Esophagus squamous epithelium (tissue), 5 donors: ENCODE measurements at regions not wholly inside any gene's neighbourhood (a gene's known extent, or its start where the extent isn't known, plus 50 kb on each side); places are given as distances from the start of the nearest gene placed in this dataset.

Experiments used
- DNase-seq: peaks from one replicate; lab custom pipeline; 2025; lab: John Stamatoyannopoulos, UW
- H3K27ac ChIP-seq, 4 donors: fragments of 200-600 bp; sonication (generic); one replicate each; pipeline ENCODE4 v1.5.1; 2016 to 2019; ENCODE audit warnings: mild to moderate bottlenecking in 1 of 4
- H3K27me3 ChIP-seq, 4 donors: fragments of 200-600 bp; sonication (generic); 1 replicate in 3 of 4; 2 replicates in 1 of 4; pipeline versions ENCODE4 v1.5.1 to v1.6.0; 2017 to 2021; ENCODE audit warnings: antibody characterized with exemption in 1 of 4
- H3K36me3 ChIP-seq, 3 donors: fragments of 200-600 bp; sonication (generic); one replicate each; pipeline ENCODE4 v1.5.1; 2016 to 2019
- H3K4me1 ChIP-seq, 3 donors: fragments of 200-600 bp; sonication (generic); one replicate each; pipeline ENCODE4 v1.5.1; 2017 to 2019
- H3K4me3 ChIP-seq, 4 donors: fragments of 200-600 bp; sonication (generic); 1 replicate in 3 of 4; 2 replicates in 1 of 4; pipeline ENCODE4 v1.5.1; 2016 to 2019; ENCODE audit warnings: mild to moderate bottlenecking in 2 of 4, moderate library complexity in 1 of 4
- H3K9me3 ChIP-seq, 3 donors: fragments of 200-600 bp; sonication (generic); one replicate each; pipeline ENCODE4 v1.5.1; 2016 to 2019
- POLR2A ChIP-seq, 4 donors: fragments of 450-650 bp; IDR thresholded peaks; one replicate each; pipeline ENCODE4 v1.6.1; 2017; ENCODE audit warnings: antibody characterized with exemption in 4 of 4, mild to moderate bottlenecking in 4 of 4, moderate library complexity in 3 of 4
- WGBS, 2 donors: methylation state at CpG; one replicate each; pipeline ENCODE4 v1.1.5; 2018; 5-methylcytosine and 5-hydroxymethylcytosine counted together
- intact Hi-C: fragments of 100-400 bp; cut with DNase I; formaldehyde crosslinking; loops from one replicate; pipeline ENCODE4 v1.15.0; 2022
- TF ChIP-seq, protein P1 (sequence below), 6 experiments: fragments of 450-650 bp in 4 of 6; fragments of 200-600 bp in 2 of 6; sonication (generic) in 2 of 6; IDR thresholded peaks; one replicate each; pipeline ENCODE4 v1.5.1; 2016 to 2019; ENCODE audit warnings: antibody characterized with exemption in 6 of 6, mild to moderate bottlenecking in 4 of 6, moderate library complexity in 4 of 6
- donor health status: DM: yes; HTN: yes; CAD: no.

- Histone ChIP-seq H3K9me3 (no peaks in the 10 kb centered on the region), H3K27ac (peak overlapping the region in 1 of 4 donors; percentile 73), H3K27me3 (no peaks in the 10 kb centered on the region), H3K4me3 (no peak overlapping the region), H3K36me3 (no peaks in the 10 kb centered on the region), H3K4me1 (peaks cover 10 to 71% (median 14%) of the 10 kb centered on the region in 3 donors)
- TF ChIP-seq POLR2A (IDR thresholded peaks at IDR 0.05) = no peak
- TF ChIP-seq, protein P1, sequence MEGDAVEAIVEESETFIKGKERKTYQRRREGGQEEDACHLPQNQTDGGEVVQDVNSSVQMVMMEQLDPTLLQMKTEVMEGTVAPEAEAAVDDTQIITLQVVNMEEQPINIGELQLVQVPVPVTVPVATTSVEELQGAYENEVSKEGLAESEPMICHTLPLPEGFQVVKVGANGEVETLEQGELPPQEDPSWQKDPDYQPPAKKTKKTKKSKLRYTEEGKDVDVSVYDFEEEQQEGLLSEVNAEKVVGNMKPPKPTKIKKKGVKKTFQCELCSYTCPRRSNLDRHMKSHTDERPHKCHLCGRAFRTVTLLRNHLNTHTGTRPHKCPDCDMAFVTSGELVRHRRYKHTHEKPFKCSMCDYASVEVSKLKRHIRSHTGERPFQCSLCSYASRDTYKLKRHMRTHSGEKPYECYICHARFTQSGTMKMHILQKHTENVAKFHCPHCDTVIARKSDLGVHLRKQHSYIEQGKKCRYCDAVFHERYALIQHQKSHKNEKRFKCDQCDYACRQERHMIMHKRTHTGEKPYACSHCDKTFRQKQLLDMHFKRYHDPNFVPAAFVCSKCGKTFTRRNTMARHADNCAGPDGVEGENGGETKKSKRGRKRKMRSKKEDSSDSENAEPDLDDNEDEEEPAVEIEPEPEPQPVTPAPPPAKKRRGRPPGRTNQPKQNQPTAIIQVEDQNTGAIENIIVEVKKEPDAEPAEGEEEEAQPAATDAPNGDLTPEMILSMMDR (IDR thresholded peaks at IDR 0.05) = no peak
- DNase-seq = no peak
- intact Hi-C loops = no loop called here
- WGBS, 2 donors = 80 to 82% methylated on average over 7 of the region's 7 CpGs
Measured at GRCh38 chr2:66235428-66235827, 199.5 kb upstream of the MEIS1 start.

GRCh38 chr2:66233981-66234380 lies 200.9 kb upstream of the MEIS1 start:
- no peaks in the 10 kb centered on the region for H3K36me3 ChIP-seq
- intact Hi-C loops = no loop called here
- TF ChIP-seq, protein P1 (IDR thresholded peaks at IDR 0.05) = no peak
- TF ChIP-seq POLR2A (IDR thresholded peaks at IDR 0.05) = no peak
- peak overlapping the region in 1 of 4 donors; percentile 73 for H3K27ac ChIP-seq
- no peak overlapping the region for H3K4me3 ChIP-seq
- no peaks in the 10 kb centered on the region for H3K27me3 ChIP-seq
- H3K9me3 ChIP-seq = no peaks in the 10 kb centered on the region
- WGBS, 2 donors = 70 to 76% methylated on average over 2 of the region's 2 CpGs
- DNase-seq = no peak
- peaks cover 8 to 56% (median 10%) of the 10 kb centered on the region in 3 donors for H3K4me1 ChIP-seq

- 27% methylated on average over 4 of the region's 4 CpGs; no CpG with 5 or more reads in 1 of the 2 donors for WGBS, 2 donors
- peaks cover 0 to 6% (median 0%) of the 10 kb centered on the region in 3 donors for H3K4me1 ChIP-seq
- H3K9me3 ChIP-seq = no peaks in the 10 kb centered on the region
- H3K36me3 ChIP-seq = no peaks in the 10 kb centered on the region
- H3K4me3 ChIP-seq = no peak overlapping the region
- no peak overlapping the region for H3K27ac ChIP-seq
- H3K27me3 ChIP-seq = no peaks in the 10 kb centered on the region
- intact Hi-C loops = no loop called here
- DNase-seq = no peak
- TF ChIP-seq, protein P1 (IDR thresholded peaks at IDR 0.05) = no peak
- no peak for TF ChIP-seq POLR2A (IDR thresholded peaks at IDR 0.05)
Measured at GRCh38 chr2:66228128-66228547, 206.8 kb upstream of the MEIS1 start.

GRCh38 chr2:66217039-66217585 lies 217.8 kb upstream of the MEIS1 start:
- Histone ChIP-seq H3K36me3 (no peaks in the 10 kb centered on the region), H3K9me3 (no peaks in the 10 kb centered on the region), H3K27me3 (no peaks in the 10 kb centered on the region), H3K27ac (no peak overlapping the region), H3K4me1 (no peaks in the 10 kb centered on the region), H3K4me3 (no peak overlapping the region)
- WGBS, 2 donors = 47 to 59% methylated on average over 8 of the region's 8 CpGs
- intact Hi-C loops = no loop called here
- no peak for DNase-seq
- TF ChIP-seq POLR2A (IDR thresholded peaks at IDR 0.05) = no peak
- TF ChIP-seq, protein P1 (IDR thresholded peaks at IDR 0.05) = no peak

DNA sequence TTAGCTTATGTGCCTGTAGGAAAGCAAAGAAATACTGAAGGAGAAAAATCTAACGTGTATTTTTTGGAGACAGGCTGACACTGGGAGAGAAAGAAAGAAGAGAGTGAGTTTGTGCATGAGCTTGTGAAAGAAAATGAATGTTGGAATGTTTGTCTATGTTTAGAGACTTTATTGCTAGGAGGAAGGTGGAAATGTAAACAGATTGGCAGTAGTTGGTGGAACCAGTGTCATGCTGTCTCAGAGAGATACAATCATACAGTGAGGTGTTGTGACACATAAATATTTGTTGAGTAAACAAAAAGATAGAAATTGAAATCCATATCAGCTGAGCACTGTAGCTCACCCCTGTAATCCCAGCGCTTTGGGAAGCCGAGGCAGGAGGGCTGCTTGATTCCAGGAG lies 222.2 kb upstream of the MEIS1 start:
- intact Hi-C loops = no loop called here
- Histone ChIP-seq H3K9me3 (no peaks in the 10 kb centered on the region), H3K36me3 (no peaks in the 10 kb centered on the region), H3K4me1 (no peaks in the 10 kb centered on the region), H3K4me3 (no peak overlapping the region), H3K27ac (no peak overlapping the region), H3K27me3 (no peaks in the 10 kb centered on the region)
- 52 to 74% methylated on average over 3 of the region's 3 CpGs for WGBS, 2 donors
- TF ChIP-seq POLR2A (IDR thresholded peaks at IDR 0.05) = no peak
- TF ChIP-seq, protein P1 (IDR thresholded peaks at IDR 0.05) = no peak
- no peak for DNase-seq
